ENCODE measurements at regions not wholly inside any gene's neighbourhood (a gene's known extent, or its start where the extent isn't known, plus 50 kb on each side); places are given as distances from the start of the nearest gene placed in this dataset.
"Not testable (repeated sequence)": the region's sequence is repeated elsewhere in the genome, so short reads cannot be mapped to it uniquely, and the experiment has no call there.

DNA sequence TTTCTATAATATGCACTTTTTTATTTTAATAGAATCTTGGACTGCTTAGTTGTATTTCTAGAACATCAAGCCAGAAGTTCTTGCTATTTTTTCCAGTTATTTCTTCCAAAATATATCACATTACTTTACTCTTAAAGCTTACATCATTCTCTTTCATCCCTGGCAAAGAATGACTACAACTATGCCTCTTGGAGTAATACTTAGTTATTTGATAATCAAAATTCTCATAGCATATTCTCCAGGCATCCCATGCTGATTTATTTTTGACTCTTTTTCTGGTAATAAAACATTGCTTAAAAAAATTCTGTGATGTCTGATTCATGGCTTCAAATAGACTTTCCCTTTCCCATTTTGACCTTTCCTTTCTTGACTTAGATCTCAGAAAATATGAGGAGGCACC, 118.7 kb upstream of the TSPAN8 start:
- in situ Hi-C loops (cut with HindIII; ENCODE audit: extremely low pct_ligation_motif_present, low pct_unique_long_range_greater_than_20kb), result no loop called here
- no peak for FAIRE-seq

DNA sequence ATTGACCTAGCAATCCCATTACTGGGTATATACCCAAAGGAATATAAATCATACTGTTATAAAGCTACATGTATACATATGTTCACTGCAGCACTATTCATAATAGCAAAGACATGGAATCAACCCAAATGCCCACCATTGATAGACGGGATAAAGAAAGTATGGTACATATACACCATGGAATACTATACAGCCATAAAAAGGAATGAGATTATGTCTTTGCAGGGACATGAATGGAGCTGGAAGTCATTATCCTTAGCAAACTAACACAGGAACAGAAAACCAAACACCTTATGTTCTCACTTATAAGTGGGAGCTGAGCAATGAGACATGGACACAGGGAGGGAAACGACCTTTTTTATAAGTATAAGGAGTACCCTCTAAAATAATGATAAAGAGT, 113.0 kb upstream of the TSPAN8 start:
- ATAC-seq; intact Hi-C loops (cut with micrococcal nuclease; ENCODE audit: unreplicated experiment); H3K4me2 ChIP-seq (ENCODE audit: low read depth, low read length); H3K36me3 ChIP-seq (replicated peaks in 1 of 2; ENCODE audit: control insufficient read depth in 1 of 2, insufficient read depth in 2 of 2, low read length in 2 of 2); H3K27ac ChIP-seq (ENCODE audit: extremely low read length, insufficient read depth, low read length); H3K27me3 ChIP-seq (ENCODE audit: control insufficient read depth in 1 of 2, insufficient read depth in 2 of 2, low read length in 2 of 2); FAIRE-seq; H3K79me2 ChIP-seq (ENCODE audit: insufficient read depth, low read length); H3K9ac ChIP-seq (ENCODE audit: insufficient read depth, low read depth, low read length); BruUV-seq (replicated peaks); in situ Hi-C loops (cut with HindIII; ENCODE audit: extremely low pct_ligation_motif_present, low pct_unique_long_range_greater_than_20kb); POLR2A ChIA-PET; H3K4me1 ChIP-seq (ENCODE audit: insufficient read depth, low read length); CTCF ChIA-PET (ENCODE audit: low intra/inter-chr PET ratio, low total read pairs); DNase-seq (ENCODE audit: low spot score); H3K4me3 ChIP-seq (replicated peaks in 1 of 3; ENCODE audit: insufficient read depth in 1 of 3, low read depth in 2 of 3, low read length in 3 of 3); H4K20me1 ChIP-seq (ENCODE audit: insufficient read depth, low read length); H2AFZ ChIP-seq (ENCODE audit: low read length); H3K9me3 ChIP-seq (ENCODE audit: low read length): not testable (repeated sequence)
- 6% methylated on average over 2 of the region's 2 CpGs for WGBS (ENCODE audit: low lambda C conversion rate)

More for the DNA sequence above, 118.7 kb upstream of the TSPAN8 start:
- TF ChIP-seq ZFP36L2 (CRISPR knock-in tag; IDR thresholded peaks at IDR 0.05) (no peak), TBP (CRISPR knock-in tag; IDR thresholded peaks at IDR 0.05) (no peak), FOXM1 (CRISPR knock-in tag; IDR thresholded peaks at IDR 0.05) (no peak), ZNF883 (CRISPR knock-in tag; IDR thresholded peaks at IDR 0.05; ENCODE audit: not compliant biosample characterization) (no peak), BORCS8-MEF2B (CRISPR knock-in tag; IDR thresholded peaks at IDR 0.05) (no peak), IKZF1 (IDR thresholded peaks at IDR 0.05) (no peak), TMF1 (CRISPR knock-in tag; IDR thresholded peaks at IDR 0.05; ENCODE audit: low read depth) (no peak), HMG20A (CRISPR knock-in tag; IDR thresholded peaks at IDR 0.05; ENCODE audit: borderline replicate concordance) (no peak), ETV5 (CRISPR knock-in tag; IDR thresholded peaks at IDR 0.05; ENCODE audit: borderline replicate concordance) (no peak), ZNF644 (CRISPR knock-in tag; IDR thresholded peaks at IDR 0.05; ENCODE audit: low read depth) (no peak), ZNF207 (IDR thresholded peaks at IDR 0.05; ENCODE audit: borderline replicate concordance) (no peak)
- TF ChIP-seq, protein P1, sequence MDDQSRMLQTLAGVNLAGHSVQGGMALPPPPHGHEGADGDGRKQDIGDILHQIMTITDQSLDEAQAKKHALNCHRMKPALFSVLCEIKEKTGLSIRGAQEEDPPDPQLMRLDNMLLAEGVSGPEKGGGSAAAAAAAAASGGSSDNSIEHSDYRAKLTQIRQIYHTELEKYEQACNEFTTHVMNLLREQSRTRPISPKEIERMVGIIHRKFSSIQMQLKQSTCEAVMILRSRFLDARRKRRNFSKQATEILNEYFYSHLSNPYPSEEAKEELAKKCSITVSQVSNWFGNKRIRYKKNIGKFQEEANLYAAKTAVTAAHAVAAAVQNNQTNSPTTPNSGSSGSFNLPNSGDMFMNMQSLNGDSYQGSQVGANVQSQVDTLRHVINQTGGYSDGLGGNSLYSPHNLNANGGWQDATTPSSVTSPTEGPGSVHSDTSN (CRISPR knock-in tag; IDR thresholded peaks at IDR 0.05; ENCODE audit: borderline replicate concordance), result no peak
- TF ChIP-seq, protein P2, sequence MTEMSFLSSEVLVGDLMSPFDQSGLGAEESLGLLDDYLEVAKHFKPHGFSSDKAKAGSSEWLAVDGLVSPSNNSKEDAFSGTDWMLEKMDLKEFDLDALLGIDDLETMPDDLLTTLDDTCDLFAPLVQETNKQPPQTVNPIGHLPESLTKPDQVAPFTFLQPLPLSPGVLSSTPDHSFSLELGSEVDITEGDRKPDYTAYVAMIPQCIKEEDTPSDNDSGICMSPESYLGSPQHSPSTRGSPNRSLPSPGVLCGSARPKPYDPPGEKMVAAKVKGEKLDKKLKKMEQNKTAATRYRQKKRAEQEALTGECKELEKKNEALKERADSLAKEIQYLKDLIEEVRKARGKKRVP (CRISPR knock-in tag; IDR thresholded peaks at IDR 0.05), result no peak
- TF ChIP-seq, protein P3, sequence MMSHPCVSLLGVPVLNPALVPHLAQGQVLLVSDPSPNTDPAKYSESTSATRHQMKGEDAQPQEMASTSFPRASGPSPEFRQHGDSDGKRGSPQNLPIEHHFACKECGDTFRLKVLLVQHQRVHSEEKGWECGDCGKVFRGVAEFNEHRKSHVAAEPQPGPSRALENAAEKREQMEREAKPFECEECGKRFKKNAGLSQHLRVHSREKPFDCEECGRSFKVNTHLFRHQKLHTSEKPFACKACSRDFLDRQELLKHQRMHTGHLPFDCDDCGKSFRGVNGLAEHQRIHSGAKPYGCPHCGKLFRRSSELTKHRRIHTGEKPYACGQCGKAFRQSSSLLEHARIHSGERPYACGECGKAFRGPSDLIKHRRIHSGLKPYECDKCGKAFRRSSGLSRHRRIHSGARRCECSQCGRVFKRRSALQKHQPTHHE (CRISPR knock-in tag; IDR thresholded peaks at IDR 0.05; ENCODE audit: borderline replicate concordance), result no peak
- no TSS peak for BruUV-seq (replicated peaks)
- Histone ChIP-seq H3K27me3 (ENCODE audit: control insufficient read depth in 1 of 2, insufficient read depth in 2 of 2, low read length in 2 of 2) (no peaks in the 10 kb centered on the region), H3K4me3 (replicated peaks in 1 of 3; ENCODE audit: insufficient read depth in 1 of 3, low read depth in 2 of 3, low read length in 3 of 3) (no peak overlapping the region), H4K20me1 (ENCODE audit: insufficient read depth, low read length) (no peaks in the 10 kb centered on the region), H3K36me3 (replicated peaks in 1 of 2; ENCODE audit: control insufficient read depth in 1 of 2, insufficient read depth in 2 of 2, low read length in 2 of 2) (no peaks in the 10 kb centered on the region), H3K79me2 (ENCODE audit: insufficient read depth, low read length) (no peaks in the 10 kb centered on the region), H3K27ac (ENCODE audit: extremely low read length, insufficient read depth, low read length) (no peak overlapping the region), H3K4me1 (ENCODE audit: insufficient read depth, low read length) (no peaks in the 10 kb centered on the region), H2AFZ (ENCODE audit: low read length) (no peak overlapping the region), H3K4me2 (ENCODE audit: low read depth, low read length) (no peak overlapping the region), H3K9ac (ENCODE audit: insufficient read depth, low read depth, low read length) (no peak overlapping the region), H3K9me3 (ENCODE audit: low read length) (no peaks in the 10 kb centered on the region)
- CTCF ChIA-PET (ENCODE audit: low intra/inter-chr PET ratio, low total read pairs), result no interaction called here
- ATAC-seq (no peak), DNase-seq (ENCODE audit: low spot score) (no peak)
- POLR2A ChIA-PET, result no interaction called here
- intact Hi-C loops (cut with micrococcal nuclease; ENCODE audit: unreplicated experiment), result no loop called here
